ENCODE measurements at regions not wholly inside any gene's neighbourhood (a gene's known extent, or its start where the extent isn't known, plus 50 kb on each side); places are given as distances from the start of the nearest gene placed in this dataset.
"Not testable (repeated sequence)": the region's sequence is repeated elsewhere in the genome, so short reads cannot be mapped to it uniquely, and the experiment has no call there.

DNA sequence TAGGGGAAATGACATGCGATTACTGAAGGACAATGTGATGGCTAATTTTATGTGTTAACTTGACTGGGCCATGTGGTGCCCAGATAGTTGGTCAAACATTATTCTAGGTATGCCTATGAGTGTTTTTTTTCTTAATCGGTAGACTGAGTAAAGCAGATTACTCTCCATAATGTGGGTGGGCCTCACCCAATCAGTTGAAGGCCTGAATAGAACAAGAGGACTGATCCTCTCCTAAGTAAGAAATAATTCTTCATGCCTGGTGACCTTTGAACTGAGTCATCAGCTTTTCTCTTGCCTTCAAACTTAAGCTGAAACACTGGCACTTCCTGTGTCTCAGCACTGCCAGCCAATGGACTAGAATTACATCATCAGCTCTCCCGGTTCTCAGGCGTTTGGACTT is 164.0 kb upstream of the FGF13 start:
- intact Hi-C loops (cut with DNase I; ENCODE audit: low total_unique reads): no loop called here

DNA sequence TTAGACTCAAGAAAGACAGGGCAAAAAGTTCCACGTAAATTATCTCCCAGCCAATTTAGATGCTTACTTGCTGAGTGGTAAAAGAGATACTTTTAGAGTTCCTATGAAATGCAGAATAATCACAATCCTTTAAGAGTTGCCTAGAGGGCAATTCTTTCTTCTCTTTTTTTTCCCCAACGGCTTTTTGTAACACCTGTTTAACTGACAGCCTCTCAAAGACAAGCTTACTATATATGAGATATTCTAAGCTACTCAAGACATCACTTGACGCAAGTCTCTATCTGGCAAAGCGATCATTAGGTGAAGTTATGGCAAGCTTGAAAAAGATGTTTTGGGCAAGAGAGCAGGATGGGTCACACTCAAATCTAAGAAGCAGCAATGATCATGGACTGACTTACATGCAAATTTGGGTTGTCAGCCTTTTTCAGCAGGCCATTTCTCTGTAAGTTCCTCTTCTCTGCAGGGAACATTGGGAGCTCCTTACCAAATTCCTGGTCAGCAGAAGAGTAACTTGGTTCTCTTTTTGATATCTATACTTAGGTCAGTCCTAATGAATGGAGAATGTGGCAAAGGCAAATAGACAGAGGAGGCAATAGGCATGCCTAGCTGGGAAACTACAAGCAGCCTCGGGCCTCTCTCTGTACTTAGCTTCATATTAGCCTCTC is 162.9 kb upstream of the FGF13 start:
- intact Hi-C loops (cut with DNase I; ENCODE audit: low total_unique reads): no loop called here
- no peaks in the 10 kb centered on the region for H3K36me3 ChIP-seq
- no peaks in the 10 kb centered on the region for H3K4me1 ChIP-seq
- no peak for DNase-seq
- H3K4me3 ChIP-seq: no peak overlapping the region
- no peak for TF ChIP-seq POLR2A (IDR thresholded peaks at IDR 0.05)
- TF ChIP-seq, protein P1, sequence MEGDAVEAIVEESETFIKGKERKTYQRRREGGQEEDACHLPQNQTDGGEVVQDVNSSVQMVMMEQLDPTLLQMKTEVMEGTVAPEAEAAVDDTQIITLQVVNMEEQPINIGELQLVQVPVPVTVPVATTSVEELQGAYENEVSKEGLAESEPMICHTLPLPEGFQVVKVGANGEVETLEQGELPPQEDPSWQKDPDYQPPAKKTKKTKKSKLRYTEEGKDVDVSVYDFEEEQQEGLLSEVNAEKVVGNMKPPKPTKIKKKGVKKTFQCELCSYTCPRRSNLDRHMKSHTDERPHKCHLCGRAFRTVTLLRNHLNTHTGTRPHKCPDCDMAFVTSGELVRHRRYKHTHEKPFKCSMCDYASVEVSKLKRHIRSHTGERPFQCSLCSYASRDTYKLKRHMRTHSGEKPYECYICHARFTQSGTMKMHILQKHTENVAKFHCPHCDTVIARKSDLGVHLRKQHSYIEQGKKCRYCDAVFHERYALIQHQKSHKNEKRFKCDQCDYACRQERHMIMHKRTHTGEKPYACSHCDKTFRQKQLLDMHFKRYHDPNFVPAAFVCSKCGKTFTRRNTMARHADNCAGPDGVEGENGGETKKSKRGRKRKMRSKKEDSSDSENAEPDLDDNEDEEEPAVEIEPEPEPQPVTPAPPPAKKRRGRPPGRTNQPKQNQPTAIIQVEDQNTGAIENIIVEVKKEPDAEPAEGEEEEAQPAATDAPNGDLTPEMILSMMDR (IDR thresholded peaks at IDR 0.05): no peak
- no peaks in the 10 kb centered on the region for H3K27me3 ChIP-seq
- no peaks in the 10 kb centered on the region for H3K9me3 ChIP-seq
- no peak overlapping the region for H3K27ac ChIP-seq

More for the DNA sequence above, 164.0 kb upstream of the FGF13 start:
- TF ChIP-seq, protein P1 (IDR thresholded peaks at IDR 0.05): no peak
- no peak for TF ChIP-seq POLR2A (IDR thresholded peaks at IDR 0.05)
- H3K27me3 ChIP-seq: no peaks in the 10 kb centered on the region
- no peaks in the 10 kb centered on the region for H3K4me1 ChIP-seq
- H3K36me3 ChIP-seq: no peaks in the 10 kb centered on the region
- no peak for DNase-seq
- H3K9me3 ChIP-seq: no peaks in the 10 kb centered on the region
- H3K27ac ChIP-seq: no peak overlapping the region
- no peak overlapping the region for H3K4me3 ChIP-seq

DNA sequence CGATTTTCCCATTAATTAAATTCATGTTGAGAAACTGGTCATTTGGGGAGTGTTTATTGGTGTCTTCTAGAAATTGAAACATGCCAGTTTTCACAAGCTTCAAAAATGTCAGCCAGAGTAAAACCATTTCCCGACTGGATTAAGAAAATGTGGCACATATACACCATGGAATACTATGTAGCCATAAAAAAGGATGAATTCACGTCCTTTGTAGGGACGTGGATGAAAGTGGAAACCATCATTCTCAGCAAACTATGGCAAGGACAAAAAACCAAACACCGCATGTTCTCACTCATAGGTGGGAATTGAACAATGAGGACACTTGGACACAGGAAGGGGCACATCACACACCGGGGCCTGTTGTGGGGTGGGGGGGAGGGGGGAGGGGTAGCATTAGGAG is 162.1 kb upstream of the FGF13 start:
- H3K4me3 ChIP-seq; DNase-seq; H3K4me1 ChIP-seq; H3K27me3 ChIP-seq; intact Hi-C loops (cut with DNase I; ENCODE audit: low total_unique reads); H3K9me3 ChIP-seq; H3K27ac ChIP-seq; H3K36me3 ChIP-seq: not testable (repeated sequence)

DNA sequence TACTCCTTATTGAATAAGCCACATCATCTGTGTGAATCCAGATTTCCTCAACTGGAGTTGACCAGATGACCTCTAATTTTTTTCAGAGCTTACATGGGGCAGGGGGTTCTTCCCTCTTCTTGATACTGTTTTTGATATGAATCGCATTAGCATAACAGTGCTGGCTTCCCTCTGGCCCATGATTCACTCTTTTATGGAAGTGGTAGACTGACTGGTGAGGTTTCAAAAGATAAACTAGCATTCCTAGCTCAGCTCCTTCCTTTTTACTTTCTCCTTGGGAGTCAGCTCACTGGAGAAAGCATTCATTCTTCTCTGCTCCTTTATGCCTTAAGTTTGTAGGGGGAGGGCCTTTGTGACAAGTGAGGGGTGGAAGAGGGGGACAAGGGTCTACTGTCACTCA is 161.0 kb upstream of the FGF13 start:
- Histone ChIP-seq H3K9me3 (no peaks in the 10 kb centered on the region), H3K36me3 (no peaks in the 10 kb centered on the region), H3K27me3 (no peaks in the 10 kb centered on the region), H3K27ac (no peak overlapping the region), H3K4me1 (no peaks in the 10 kb centered on the region), H3K4me3 (no peak overlapping the region)
- TF ChIP-seq POLR2A (IDR thresholded peaks at IDR 0.05): no peak
- TF ChIP-seq, protein P1 (IDR thresholded peaks at IDR 0.05): no peak
- DNase-seq: no peak
- intact Hi-C loops (cut with DNase I; ENCODE audit: low total_unique reads): no loop called here

DNA sequence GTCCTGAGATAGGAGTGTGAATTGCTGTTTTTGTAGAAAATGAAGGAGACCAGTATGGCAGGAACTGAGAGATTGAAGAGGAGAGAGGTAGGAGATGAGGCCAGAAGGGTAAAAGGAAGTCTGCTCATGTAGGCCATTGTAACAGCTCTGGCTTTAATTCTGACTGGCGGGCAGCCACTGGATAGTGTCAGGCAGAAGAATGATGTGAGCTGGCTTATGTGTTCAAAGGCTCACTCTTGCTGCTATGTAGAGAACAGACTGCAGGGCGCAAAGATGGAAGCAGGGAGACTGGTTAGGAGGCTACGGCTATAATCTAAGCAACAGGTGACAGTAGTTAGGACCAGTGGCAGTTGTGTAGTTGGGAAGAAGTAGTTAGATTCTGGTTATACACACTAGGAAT is 160.2 kb upstream of the FGF13 start:
- Histone ChIP-seq H3K36me3 (no peaks in the 10 kb centered on the region), H3K4me1 (no peaks in the 10 kb centered on the region), H3K9me3 (no peaks in the 10 kb centered on the region), H3K27me3 (no peaks in the 10 kb centered on the region), H3K27ac (no peak overlapping the region), H3K4me3 (no peak overlapping the region)
- intact Hi-C loops (cut with DNase I; ENCODE audit: low total_unique reads): no loop called here
- no peak for DNase-seq
- TF ChIP-seq POLR2A (IDR thresholded peaks at IDR 0.05): no peak
- TF ChIP-seq, protein P1 (IDR thresholded peaks at IDR 0.05): no peak

DNA sequence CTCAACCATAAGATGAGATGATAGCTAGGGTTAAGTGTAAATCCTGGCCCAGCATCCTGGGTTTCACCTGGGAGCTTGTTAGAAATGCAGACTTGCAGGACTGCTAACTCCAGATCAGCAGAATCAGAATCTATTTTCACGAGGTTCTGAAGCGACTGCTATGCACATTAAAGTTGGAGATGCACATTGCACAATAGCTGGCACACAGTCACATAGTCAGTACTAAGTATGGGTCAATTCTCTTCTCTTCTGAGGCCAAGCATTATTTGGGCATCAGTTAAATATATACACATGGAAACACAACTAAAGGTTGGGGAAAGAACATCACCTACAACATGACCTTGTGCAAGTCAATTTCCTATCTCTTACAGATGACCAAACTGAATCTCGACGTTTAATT is 155.1 kb upstream of the FGF13 start:
- H3K27ac ChIP-seq: no peak overlapping the region
- H3K4me1 ChIP-seq: no peaks in the 10 kb centered on the region
- TF ChIP-seq, protein P1 (IDR thresholded peaks at IDR 0.05): no peak
- no peak for TF ChIP-seq POLR2A (IDR thresholded peaks at IDR 0.05)
- intact Hi-C loops (cut with DNase I; ENCODE audit: low total_unique reads): no loop called here
- H3K9me3 ChIP-seq: no peaks in the 10 kb centered on the region
- H3K4me3 ChIP-seq: no peak overlapping the region
- DNase-seq: no peak
- H3K27me3 ChIP-seq: no peaks in the 10 kb centered on the region
- no peaks in the 10 kb centered on the region for H3K36me3 ChIP-seq
